Mammary epithelial cell (primary cell): ENCODE measurements at regions not wholly inside any gene's neighbourhood (a gene's known extent, or its start where the extent isn't known, plus 50 kb on each side); places are given as distances from the start of the nearest gene placed in this dataset.

ENCODE experiments used
- CTCF ChIP-seq, 2 donors: IDR thresholded peaks in 1 of 2; conservative IDR thresholded peaks in 1 of 2; 2 replicates each; pipeline ENCODE4 v1.5.1; 2011 to 2012; ENCODE audit warnings: inconsistent platforms in 2 of 2, low read length in 2 of 2, mild to moderate bottlenecking in 2 of 2, control low read depth in 1 of 2, low read depth in 1 of 2; ENCODE audit not compliant: insufficient read depth in 1 of 2; ENCODE audit errors: extremely low read depth in 1 of 2
- EZH2 ChIP-seq: IDR thresholded peaks from 2 replicates; pipeline ENCODE4 v1.6.1; 2012; ENCODE audit warnings: low read length, inconsistent platforms, borderline replicate concordance

GRCh38 chr3:104175696-104176095 lies 1191.0 kb upstream of the ALCAM start:
- TF ChIP-seq CTCF (conservative IDR thresholded peaks at IDR 0.05 in 1 of 2, IDR thresholded peaks at IDR 0.05 in 1 of 2; ENCODE audit: extremely low read depth in 1 of 2, insufficient read depth in 1 of 2, low read depth in 1 of 2, low read length in 2 of 2) (no peak), EZH2 (no peak)
